IMR-90 (cell line): ENCODE measurements at regions not wholly inside any gene's neighbourhood (a gene's known extent, or its start where the extent isn't known, plus 50 kb on each side); places are given as distances from the start of the nearest gene placed in this dataset.

Experiments used
- ATAC-seq: fragments of 200-7000 bp; cut with Tn5 transposase; 2 replicates; pipeline ENCODE4 v1.9.1; 2020; ENCODE audit warnings: low read depth, mild to moderate bottlenecking, moderate library complexity
- BruUV-seq: library from RNA; stranded (reverse); fragments of 400-500 nt; replicated peaks from 2 replicates; lab custom pipeline; 2021; lab: Mats Ljungman, UMichigan
- CTCF ChIA-PET: fragments of 300-600 bp; formaldehyde crosslinking; extraction: SDS; loops from one replicate; lab custom pipeline; 2021; ENCODE audit warnings: antibody characterized with exemption; lab: Yijun Ruan, JAX
- POLR2A ChIA-PET: fragments of 300-600 bp; sonication (Branson Sonifier 250); formaldehyde crosslinking; loops from one replicate; lab custom pipeline; 2022; ENCODE audit warnings: antibody characterized with exemption; ENCODE audit not compliant: unreplicated experiment; lab: Charles Lee
- DNase-seq: peaks from one replicate; pipeline ENCODE4 v3.0.0; 2013
- H2AFZ ChIP-seq: replicated peaks from 2 replicates; pipeline ENCODE3; 2013; ENCODE audit warnings: low read length, mild to moderate bottlenecking; ENCODE audit not compliant: poor library complexity
- H2AK5ac ChIP-seq: 2 replicates; pipeline ENCODE4 v1.6.1; 2013; ENCODE audit warnings: low read depth, low read length, inconsistent platforms
- H2AK9ac ChIP-seq: replicated peaks from 2 replicates; pipeline ENCODE3; 2013; ENCODE audit warnings: mild to moderate bottlenecking, low read depth, low read length, moderate library complexity; ENCODE audit not compliant: poor library complexity
- H2BK120ac ChIP-seq: 2 replicates; pipeline ENCODE4 v1.6.1; 2013; ENCODE audit warnings: low read depth, low read length, inconsistent platforms
- H2BK15ac ChIP-seq: 3 replicates; pipeline ENCODE4 v1.6.1; 2013; ENCODE audit warnings: low read depth, low read length, inconsistent platforms
- H2BK20ac ChIP-seq: 2 replicates; pipeline ENCODE4 v1.6.1; 2013; ENCODE audit warnings: low read depth, mild to moderate bottlenecking, inconsistent platforms, low read length, moderate library complexity
- H2BK5ac ChIP-seq: 2 replicates; pipeline ENCODE4 v1.6.1; 2013; ENCODE audit warnings: mild to moderate bottlenecking, low read depth, low read length, inconsistent platforms; ENCODE audit not compliant: poor library complexity, severe bottlenecking
- H3K14ac ChIP-seq: replicated peaks from 2 replicates; pipeline ENCODE4 v1.6.1; 2013; ENCODE audit warnings: low read depth, low read length, inconsistent platforms
- H3K18ac ChIP-seq: 2 replicates; pipeline ENCODE4 v1.6.1; 2013; ENCODE audit warnings: low read depth, low read length, control low read depth
- H3K23ac ChIP-seq: 2 replicates; pipeline ENCODE4 v1.6.1; 2013; ENCODE audit warnings: low read depth, low read length, inconsistent platforms
- H3K27ac ChIP-seq: 2 replicates; pipeline ENCODE4 v1.5.1; 2013; ENCODE audit warnings: mild to moderate bottlenecking, control low read depth, low read length; ENCODE audit not compliant: insufficient read depth
- H3K27me3 ChIP-seq: 2 replicates; pipeline ENCODE4 v1.6.1; 2013; ENCODE audit warnings: low read length; ENCODE audit not compliant: control insufficient read depth, insufficient read depth
- H3K36me3 ChIP-seq: 2 replicates; pipeline ENCODE4 v1.6.1; 2013; ENCODE audit warnings: low read length, mixed read lengths; ENCODE audit not compliant: control insufficient read depth, insufficient read depth
- H3K4ac ChIP-seq: 2 replicates; pipeline ENCODE4 v1.6.1; 2013; ENCODE audit warnings: low read depth, low read length, inconsistent platforms
- H3K4me1 ChIP-seq: 2 replicates; pipeline ENCODE4 v1.6.1; 2013; ENCODE audit warnings: low read length, mixed read lengths; ENCODE audit not compliant: control insufficient read depth, insufficient read depth
- H3K4me2 ChIP-seq: 2 replicates; pipeline ENCODE4 v1.6.1; 2013; ENCODE audit warnings: low read depth, mild to moderate bottlenecking, control low read depth, low read length, moderate library complexity
- H3K4me3 ChIP-seq: 2 replicates; pipeline ENCODE4 v1.5.1; 2013; ENCODE audit warnings: low read depth, mild to moderate bottlenecking, control low read depth, low read length, moderate library complexity; ENCODE audit not compliant: insufficient read depth
- H3K56ac ChIP-seq: 2 replicates; pipeline ENCODE4 v1.6.1; 2013; ENCODE audit warnings: low read length, inconsistent platforms; ENCODE audit not compliant: insufficient read depth; ENCODE audit errors: extremely low read depth
- H3K79me1 ChIP-seq, 2 experiments: 2 replicates each; pipeline ENCODE4 v1.6.1; 2013; ENCODE audit warnings: low read length in 2 of 2, inconsistent platforms in 1 of 2, low read depth in 1 of 2
- H3K9ac ChIP-seq: 2 replicates; pipeline ENCODE4 v1.6.1; 2013; ENCODE audit warnings: low read depth, low read length, control low read depth
- H3K9me1 ChIP-seq: 2 replicates; pipeline ENCODE4 v1.6.1; 2013; ENCODE audit warnings: low read length, inconsistent platforms; ENCODE audit not compliant: insufficient read depth
- H3K9me3 ChIP-seq: 2 replicates; pipeline ENCODE4 v1.6.1; 2013; ENCODE audit warnings: low read length; ENCODE audit not compliant: control insufficient read depth, insufficient read depth
- H4K20me1 ChIP-seq: 2 replicates; pipeline ENCODE4 v1.6.1; 2013; ENCODE audit warnings: low read length, inconsistent platforms; ENCODE audit not compliant: insufficient read depth
- H4K5ac ChIP-seq: 2 replicates; pipeline ENCODE4 v1.6.1; 2013; ENCODE audit warnings: mild to moderate bottlenecking, low read depth, low read length, control low read depth
- H4K8ac ChIP-seq, 2 experiments: 2 replicates each; pipeline ENCODE4 v1.6.1; 2013; ENCODE audit warnings: low read depth in 2 of 2, low read length in 2 of 2, control low read depth in 1 of 2, inconsistent platforms in 1 of 2
- H4K91ac ChIP-seq: 2 replicates; pipeline ENCODE4 v1.6.1; 2013; ENCODE audit warnings: low read depth, low read length, inconsistent platforms; ENCODE audit not compliant: insufficient read depth
- BHLHE40 ChIP-seq: fragments of 150-350 bp; IDR thresholded peaks from 2 replicates; pipeline ENCODE4 v1.6.1; 2016; ENCODE audit warnings: mild to moderate bottlenecking, low read depth, low read length
- CEBPB ChIP-seq: IDR thresholded peaks from 2 replicates; pipeline ENCODE4 v1.6.1; 2012; ENCODE audit warnings: low read depth, low read length, improper control_type of control experiment
- CHD1 ChIP-seq: IDR thresholded peaks from 2 replicates; pipeline ENCODE4 v1.6.1; 2012; ENCODE audit warnings: low read depth, low read length, improper control_type of control experiment
- CTCF ChIP-seq: conservative IDR thresholded peaks from 2 replicates; pipeline ENCODE4 v1.5.1; 2012; ENCODE audit warnings: mild to moderate bottlenecking, low read depth, low read length, improper control_type of control experiment
- MAFK ChIP-seq: IDR thresholded peaks from 2 replicates; pipeline ENCODE4 v1.6.1; 2012; ENCODE audit warnings: low read depth, low read length, improper control_type of control experiment
- MXI1 ChIP-seq: IDR thresholded peaks from 2 replicates; pipeline ENCODE4 v1.6.1; 2012; ENCODE audit warnings: low read depth, mild to moderate bottlenecking, low read length, moderate library complexity, borderline replicate concordance
- NFE2L2 ChIP-seq: fragments of 150-350 bp; IDR thresholded peaks from 2 replicates; pipeline ENCODE4 v1.6.1; 2016; ENCODE audit warnings: low read depth, mild to moderate bottlenecking, low read length
- POLR2A ChIP-seq: IDR thresholded peaks from 2 replicates; pipeline ENCODE4 v1.6.1; 2012; ENCODE audit warnings: mild to moderate bottlenecking, low read depth, low read length
- RCOR1 ChIP-seq: IDR thresholded peaks from 2 replicates; pipeline ENCODE4 v1.6.1; 2012; ENCODE audit warnings: mild to moderate bottlenecking, low read length, improper control_type of control experiment; ENCODE audit not compliant: insufficient replicate concordance
- SMC3 ChIP-seq: fragments of 150-350 bp; IDR thresholded peaks from 2 replicates; pipeline ENCODE4 v1.6.1; 2016; ENCODE audit warnings: low read depth, mild to moderate bottlenecking, antibody characterized with exemption, low read length, moderate library complexity
- WGBS, 2 experiments: methylation state at CpG; one replicate each; pipeline versions ENCODE4 v1.1.5 to v1.1.7; 2013; ENCODE audit warnings: missing lambda C conversion rate in 2 of 2; ENCODE audit not compliant: insufficient read length in 1 of 2; ENCODE audit errors: extremely low coverage in 2 of 2; 5-methylcytosine and 5-hydroxymethylcytosine counted together
- dilution Hi-C: fragments of 300-500 bp; cut with HindIII; formaldehyde crosslinking; loops from one replicate; pipeline ENCODE4 v1.14.3; 2018; ENCODE audit warnings: low sequenced_read_pairs; ENCODE audit not compliant: unreplicated experiment
- in situ Hi-C: fragments of 300-500 bp; cut with MboI; formaldehyde crosslinking; loops from 3 replicates; pipeline ENCODE4 v1.14.3; 2019; ENCODE audit warnings: low sequenced_read_pairs, inconsistent platforms, mixed read lengths
- intact Hi-C: fragments of 100-400 bp; cut with micrococcal nuclease; formaldehyde crosslinking; loops from 2 replicates; pipeline ENCODE4 v1.10.0; 2022
- TF ChIP-seq, protein P1 (sequence below): fragments of 150-350 bp; IDR thresholded peaks from 2 replicates; pipeline ENCODE4 v1.6.1; 2016; ENCODE audit warnings: low read depth, mild to moderate bottlenecking, low read length, moderate library complexity, borderline replicate concordance
- TF ChIP-seq, protein P2 (sequence below): fragments of 150-350 bp; IDR thresholded peaks from 2 replicates; pipeline ENCODE4 v1.6.1; 2017; ENCODE audit warnings: mild to moderate bottlenecking, antibody characterized with exemption, low read length, low read depth

DNA sequence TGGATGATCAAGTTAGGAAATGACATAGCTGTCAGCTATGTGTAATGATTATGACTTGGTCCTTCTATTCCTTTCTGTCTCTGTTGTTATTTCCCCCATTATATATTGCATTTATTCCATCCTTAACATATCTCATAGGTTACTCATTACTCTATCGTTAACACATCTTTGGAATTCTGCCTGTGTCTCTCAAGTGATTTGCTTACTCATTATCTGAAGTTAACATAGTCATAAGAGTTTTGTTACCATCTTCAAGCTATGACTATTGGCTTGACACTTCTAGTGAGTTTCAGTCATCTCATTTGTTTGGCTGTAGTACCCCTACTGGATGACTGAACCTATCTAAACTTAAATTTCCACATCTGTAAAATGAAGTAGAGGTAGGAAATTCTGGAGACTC is 286.1 kb upstream of the PPP1R2C start:
- Histone ChIP-seq H2BK5ac (no peak overlapping the region), H4K91ac (no peak overlapping the region), H3K27me3 (no peaks in the 10 kb centered on the region), H4K20me1 (no peaks in the 10 kb centered on the region), H3K18ac (no peak overlapping the region), H3K27ac (no peak overlapping the region), H2BK15ac (no peak overlapping the region), H3K9me1 (no peaks in the 10 kb centered on the region), H3K9me3 (no peaks in the 10 kb centered on the region; the same call in 1 of the 2 replicates), H2BK20ac (no peak overlapping the region), H3K4me2 (no peak overlapping the region), H3K23ac (no peak overlapping the region), H3K79me1 (no peaks in the 10 kb centered on the region), H4K8ac (no peak overlapping the region), H3K56ac (no peak overlapping the region), H3K4me3 (no peak overlapping the region), H2BK120ac (no peak overlapping the region), H3K36me3 (no peaks in the 10 kb centered on the region), H3K14ac (no peak overlapping the region), H2AK5ac (no peak overlapping the region), H3K4ac (no peak overlapping the region), H4K5ac (no peak overlapping the region), H3K4me1 (no peaks in the 10 kb centered on the region), H2AK9ac (no peak overlapping the region), H3K9ac (no peak overlapping the region), H2AFZ (no peak overlapping the region)
- WGBS, 2 experiments = 50% methylated on average over 1 of the region's 1 CpG; no CpG with 5 or more reads in 1 of the 2 experiments
- DNase-seq = no peak
- no TSS peak for BruUV-seq
- intact Hi-C loops = no loop called here
- ATAC-seq = no peak
- no peak for TF ChIP-seq POLR2A
- TF ChIP-seq, protein P1, sequence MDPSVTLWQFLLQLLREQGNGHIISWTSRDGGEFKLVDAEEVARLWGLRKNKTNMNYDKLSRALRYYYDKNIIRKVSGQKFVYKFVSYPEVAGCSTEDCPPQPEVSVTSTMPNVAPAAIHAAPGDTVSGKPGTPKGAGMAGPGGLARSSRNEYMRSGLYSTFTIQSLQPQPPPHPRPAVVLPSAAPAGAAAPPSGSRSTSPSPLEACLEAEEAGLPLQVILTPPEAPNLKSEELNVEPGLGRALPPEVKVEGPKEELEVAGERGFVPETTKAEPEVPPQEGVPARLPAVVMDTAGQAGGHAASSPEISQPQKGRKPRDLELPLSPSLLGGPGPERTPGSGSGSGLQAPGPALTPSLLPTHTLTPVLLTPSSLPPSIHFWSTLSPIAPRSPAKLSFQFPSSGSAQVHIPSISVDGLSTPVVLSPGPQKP = no peak
- TF ChIP-seq NFE2L2 = no peak
- no peak for TF ChIP-seq CTCF
- TF ChIP-seq MXI1 = no peak
- no peak for TF ChIP-seq MAFK
- no peak for TF ChIP-seq CEBPB
- no peak for TF ChIP-seq BHLHE40
- no peak for TF ChIP-seq SMC3
- no peak for TF ChIP-seq CHD1
- no peak for TF ChIP-seq RCOR1
- TF ChIP-seq, protein P2, sequence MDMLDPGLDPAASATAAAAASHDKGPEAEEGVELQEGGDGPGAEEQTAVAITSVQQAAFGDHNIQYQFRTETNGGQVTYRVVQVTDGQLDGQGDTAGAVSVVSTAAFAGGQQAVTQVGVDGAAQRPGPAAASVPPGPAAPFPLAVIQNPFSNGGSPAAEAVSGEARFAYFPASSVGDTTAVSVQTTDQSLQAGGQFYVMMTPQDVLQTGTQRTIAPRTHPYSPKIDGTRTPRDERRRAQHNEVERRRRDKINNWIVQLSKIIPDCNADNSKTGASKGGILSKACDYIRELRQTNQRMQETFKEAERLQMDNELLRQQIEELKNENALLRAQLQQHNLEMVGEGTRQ = no peak
- CTCF ChIA-PET = no interaction called here
- POLR2A ChIA-PET = no interaction called here
- dilution Hi-C loops = no loop called here
- in situ Hi-C loops = no loop called here
